NOMO-1 treated with DMSO at 0.1 percent for 48 hours (cell line): ENCODE measurements at regions not wholly inside any gene's neighbourhood (a gene's known extent, or its start where the extent isn't known, plus 50 kb on each side); places are given as distances from the start of the nearest gene placed in this dataset.
"Not testable (repeated sequence)": the region's sequence is repeated elsewhere in the genome, so short reads cannot be mapped to it uniquely, and the experiment has no call there.

Experiments used
- DNase-seq: peaks from one replicate; lab custom pipeline; 2025; ENCODE audit not compliant: unreplicated experiment; lab: John Stamatoyannopoulos, UW

DNA sequence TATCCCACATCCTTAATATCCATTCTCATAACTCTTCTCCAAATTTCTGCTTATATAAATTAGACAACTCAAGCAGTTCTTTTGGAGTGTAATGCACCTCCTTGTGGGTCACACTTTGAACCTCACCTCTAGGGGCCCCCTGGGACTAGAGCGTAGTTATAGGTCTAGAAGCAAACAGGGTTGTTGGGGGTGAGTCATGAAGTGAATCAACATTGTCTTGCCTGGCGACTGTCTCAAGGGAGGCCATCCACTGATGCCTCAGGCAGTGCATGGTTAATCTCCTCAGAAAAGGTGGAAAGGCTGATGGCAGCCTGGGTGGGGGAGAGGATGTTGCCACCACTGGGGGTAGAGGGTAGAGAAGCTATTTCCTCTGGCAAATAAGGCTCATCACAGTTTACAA lies 129.1 kb downstream of the TNFRSF21 start:
- no peak for DNase-seq

DNA sequence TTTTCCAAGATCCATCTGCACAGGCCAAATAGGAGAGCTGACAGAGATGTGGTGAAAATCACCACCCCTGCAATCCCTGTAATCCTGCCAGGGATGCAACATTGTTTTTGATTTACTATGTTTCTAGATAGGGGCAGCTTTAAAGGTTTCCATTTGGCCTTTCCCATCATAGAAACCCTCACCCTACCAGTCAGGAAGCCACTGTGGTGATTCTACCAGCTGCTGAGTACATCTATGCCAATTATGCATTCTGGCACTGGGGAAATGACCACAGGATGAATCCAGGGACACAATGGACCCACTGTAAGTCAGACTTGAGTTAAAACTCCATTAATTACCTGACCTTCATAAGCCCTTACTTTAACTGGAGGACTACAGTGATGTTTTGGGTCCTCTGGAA lies 130.4 kb downstream of the TNFRSF21 start:
- no peak for DNase-seq

DNA sequence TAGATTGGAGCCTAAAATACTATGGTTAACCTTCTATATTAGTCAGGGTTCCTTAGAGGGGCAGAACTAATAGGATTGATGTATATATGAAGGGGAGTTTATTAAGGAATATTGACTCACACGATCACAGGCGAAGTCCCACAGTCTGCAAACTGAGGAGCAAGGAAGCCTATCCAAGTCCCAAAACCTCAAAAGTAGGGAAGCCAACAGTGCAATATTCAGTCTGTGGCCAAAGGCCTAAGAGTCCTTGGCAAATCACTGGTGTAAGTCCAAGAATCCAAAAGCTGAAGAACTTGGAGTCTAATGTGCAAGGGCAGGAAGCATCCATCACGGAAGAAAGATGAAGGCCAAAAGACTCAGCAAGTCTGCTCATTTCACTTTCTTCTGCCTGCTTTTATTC lies 133.5 kb upstream of the ADGRF1 start:
- DNase-seq, result no peak

DNA sequence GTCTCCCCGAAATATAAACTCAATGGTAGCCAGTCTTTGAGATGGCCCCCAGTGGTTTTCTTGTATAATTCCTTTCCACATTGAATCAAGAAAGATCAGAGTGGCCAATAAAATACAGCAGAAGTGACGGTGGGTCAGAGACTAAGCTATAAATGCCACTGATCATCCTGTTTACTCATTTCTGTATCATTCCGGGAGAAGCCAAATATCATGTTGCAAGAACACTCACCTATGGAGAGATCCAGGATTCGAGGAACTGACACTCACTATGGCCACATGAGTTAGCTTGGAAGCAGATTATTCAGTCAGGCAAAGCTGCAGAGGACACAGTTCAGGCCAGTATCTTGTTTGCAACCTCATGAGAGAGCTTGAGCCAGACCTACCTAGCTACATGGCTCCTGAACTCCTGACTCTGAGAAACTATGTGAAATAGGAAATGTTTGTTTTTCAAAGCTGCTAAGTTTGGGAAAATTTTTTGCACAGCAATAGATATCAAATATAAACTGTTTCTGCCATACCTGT lies 132.4 kb upstream of the ADGRF1 start:
- DNase-seq, result no peak

DNA sequence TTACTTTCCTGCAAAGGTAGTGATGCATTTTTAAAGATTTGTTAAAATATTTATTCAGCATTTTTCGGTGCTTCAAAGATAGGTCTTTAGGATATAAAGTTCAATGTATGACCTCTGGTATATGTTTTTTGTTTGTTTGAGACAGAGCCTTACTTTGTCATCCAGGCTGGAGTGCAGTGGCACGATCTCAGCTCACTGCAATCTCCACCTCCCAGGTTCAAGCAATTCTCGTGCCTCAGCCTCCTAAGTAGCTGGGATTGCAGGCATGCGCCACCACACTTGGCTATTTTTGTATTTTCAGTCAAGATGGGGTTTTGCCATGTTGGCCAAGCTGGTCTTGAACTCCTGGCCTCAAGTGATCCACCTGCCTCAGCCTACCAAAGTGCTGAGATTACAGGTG lies 131.9 kb upstream of the ADGRF1 start:
- DNase-seq, result not testable (repeated sequence)

DNA sequence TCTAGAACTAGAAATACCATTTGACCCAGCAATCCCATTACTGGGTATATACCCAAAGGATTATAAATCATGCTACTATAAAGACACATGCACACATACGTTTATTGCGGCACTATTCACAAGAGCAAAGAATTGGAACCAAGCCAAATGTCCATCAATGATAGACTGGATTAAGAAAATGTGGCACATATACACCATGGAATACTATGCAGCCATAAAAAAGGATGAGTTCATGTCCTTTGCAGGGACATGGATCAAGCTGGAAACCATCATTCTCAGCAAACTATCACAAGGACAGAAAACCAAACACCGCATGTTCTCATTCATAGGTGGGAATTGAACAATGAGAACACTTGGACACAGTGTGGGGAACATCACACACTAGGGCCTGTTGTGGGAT lies 131.0 kb upstream of the ADGRF1 start:
- not testable (repeated sequence) for DNase-seq

DNA sequence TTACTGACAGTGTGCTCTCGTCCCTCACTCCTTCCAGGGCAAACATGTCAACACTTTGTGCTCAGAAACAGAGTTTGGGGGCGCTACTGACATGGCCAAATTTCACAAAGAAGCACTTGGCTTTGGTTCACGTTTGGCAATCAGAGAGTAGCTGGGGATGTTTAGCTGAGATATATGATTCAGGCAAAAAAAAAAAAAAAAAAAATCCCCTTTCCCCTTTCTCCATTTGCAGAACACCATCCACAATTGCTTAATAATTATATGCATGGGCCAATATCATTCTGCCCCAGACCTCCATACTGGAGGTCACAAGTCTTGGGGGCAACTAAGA lies 128.4 kb upstream of the ADGRF1 start:
- no peak for DNase-seq

DNA sequence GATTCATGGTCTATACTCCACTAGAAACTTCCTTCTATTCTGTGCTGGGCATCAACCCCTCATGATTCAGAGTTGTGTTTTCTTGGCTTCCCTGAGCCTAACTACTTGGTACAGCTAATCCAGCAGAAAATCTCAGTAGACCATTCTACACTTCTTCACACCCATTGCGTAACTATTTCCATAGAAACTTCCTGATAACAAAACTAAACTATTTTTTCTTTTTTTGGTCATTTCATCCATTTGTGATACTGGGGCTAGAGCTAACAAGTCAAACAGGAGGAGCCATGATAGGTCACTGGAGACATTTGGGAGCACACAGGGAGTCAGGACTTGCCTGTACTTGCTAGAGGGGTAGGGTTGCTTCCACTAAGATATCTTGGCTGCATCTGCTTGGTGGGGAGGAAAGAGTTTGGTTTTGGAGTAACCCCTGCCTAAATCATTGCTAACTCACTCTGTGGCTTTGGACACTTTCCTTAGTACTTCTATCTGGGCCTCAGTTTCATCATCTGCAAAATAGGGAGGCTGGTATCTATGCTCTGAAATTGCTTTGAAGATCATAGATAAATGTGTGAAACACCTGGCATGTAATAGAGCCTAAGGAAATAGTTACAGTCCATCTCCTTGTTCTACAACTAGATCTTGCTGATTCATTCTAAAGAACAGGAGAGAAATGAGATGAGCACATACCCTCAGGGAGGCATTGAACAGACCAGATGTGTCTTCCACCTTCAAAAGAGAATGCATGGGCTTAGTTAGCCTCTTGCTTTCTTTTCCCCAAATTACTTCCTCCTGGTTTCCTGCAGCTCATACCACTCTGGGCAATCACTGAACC lies 127.9 kb upstream of the ADGRF1 start:
- DNase-seq, result peak; percentile 55

DNA sequence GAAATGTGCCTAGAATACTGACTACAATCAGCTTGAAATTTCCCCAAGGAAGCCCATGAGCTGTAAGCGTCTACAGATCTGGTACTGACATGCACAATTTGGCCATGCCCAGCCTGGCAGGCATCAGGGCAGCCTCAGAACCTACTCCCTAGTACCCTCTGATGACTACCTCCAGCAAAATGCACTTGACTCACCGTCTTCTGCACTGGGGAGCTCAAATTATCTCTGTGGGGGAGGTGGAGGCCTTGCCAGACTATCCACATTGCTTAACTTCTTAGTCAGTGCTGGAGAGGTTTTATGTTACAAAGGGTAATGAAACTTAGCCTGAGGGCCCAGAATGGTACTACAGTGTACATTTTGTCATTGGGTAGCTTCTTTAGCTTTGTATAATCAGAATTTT lies 126.0 kb upstream of the ADGRF1 start:
- peak; percentile 90 for DNase-seq

DNA sequence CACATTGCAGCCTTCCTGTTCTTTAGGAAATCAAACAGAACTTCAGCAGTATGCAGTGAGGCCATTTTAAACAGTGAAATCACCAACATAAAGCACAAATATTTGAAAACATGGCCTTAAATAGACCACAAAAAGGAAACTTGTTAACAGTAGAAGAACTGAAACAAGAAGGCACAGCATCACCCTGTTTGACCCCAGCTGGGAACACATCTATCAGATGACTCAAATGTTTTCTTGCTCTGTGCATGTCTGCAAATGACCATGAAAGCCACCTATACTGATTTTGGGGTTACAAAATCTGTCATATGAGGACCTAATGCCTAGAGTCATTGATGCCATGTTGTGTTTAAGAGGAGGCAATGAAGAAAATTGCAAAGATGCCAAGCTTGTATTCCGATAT lies 123.8 kb upstream of the ADGRF1 start:
- peak; percentile 85 for DNase-seq

DNA sequence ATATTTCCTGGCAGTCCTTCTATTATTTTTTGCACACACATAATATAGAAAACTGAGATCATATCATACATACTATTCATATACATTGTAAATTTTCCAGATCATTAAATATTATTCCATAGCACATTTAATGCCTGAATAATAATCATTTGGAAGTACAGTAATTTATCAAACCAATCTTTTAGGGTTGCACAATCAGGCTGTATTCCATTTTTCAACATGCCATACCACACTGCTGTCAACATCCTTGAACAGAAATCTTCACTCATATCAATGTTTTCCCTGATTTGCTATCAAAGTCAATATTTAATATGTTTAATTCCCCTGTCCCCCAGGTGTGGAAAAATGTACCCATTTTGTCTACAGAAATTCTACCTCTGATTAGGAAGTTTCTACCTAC lies 122.7 kb upstream of the ADGRF1 start:
- no peak for DNase-seq

DNA sequence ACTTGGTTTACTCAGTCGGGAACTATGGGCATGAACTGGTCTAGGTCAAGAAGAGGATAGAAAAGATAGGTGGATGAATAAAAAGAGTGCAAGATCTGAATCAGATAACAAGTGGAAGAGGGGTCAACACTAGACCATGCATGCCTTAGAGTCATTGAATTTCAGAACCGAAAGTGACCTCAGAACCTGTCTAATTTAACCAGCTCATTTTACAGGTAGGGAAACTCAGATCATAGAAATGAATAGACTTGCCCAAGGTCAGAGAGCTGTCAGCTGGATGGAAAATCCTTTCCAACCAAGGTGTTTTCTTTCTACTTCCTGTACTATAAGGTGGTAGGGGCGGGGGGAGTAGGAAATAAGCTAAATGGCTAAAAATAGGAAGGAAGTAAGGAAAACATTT lies 121.4 kb upstream of the ADGRF1 start:
- no peak for DNase-seq

DNA sequence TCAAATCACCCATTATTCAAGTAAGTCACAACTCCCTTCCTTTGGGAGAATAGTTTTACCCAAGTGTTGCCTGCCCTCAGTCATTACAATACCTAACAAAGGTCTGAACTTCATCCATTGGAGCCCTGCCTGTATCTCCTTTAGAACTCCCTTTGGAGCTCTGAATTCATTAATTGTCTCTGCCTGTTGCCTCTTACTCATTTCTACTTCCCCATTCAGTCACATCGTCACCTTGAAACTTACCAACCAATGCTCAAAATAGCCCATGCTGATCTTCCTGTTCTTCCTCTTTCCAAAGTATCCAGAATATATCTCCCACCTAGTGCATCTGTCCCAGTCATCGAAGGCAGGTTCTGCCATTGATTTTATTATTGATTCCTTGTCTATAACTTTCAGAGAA lies 120.7 kb upstream of the ADGRF1 start:
- peak; percentile 56 for DNase-seq

DNA sequence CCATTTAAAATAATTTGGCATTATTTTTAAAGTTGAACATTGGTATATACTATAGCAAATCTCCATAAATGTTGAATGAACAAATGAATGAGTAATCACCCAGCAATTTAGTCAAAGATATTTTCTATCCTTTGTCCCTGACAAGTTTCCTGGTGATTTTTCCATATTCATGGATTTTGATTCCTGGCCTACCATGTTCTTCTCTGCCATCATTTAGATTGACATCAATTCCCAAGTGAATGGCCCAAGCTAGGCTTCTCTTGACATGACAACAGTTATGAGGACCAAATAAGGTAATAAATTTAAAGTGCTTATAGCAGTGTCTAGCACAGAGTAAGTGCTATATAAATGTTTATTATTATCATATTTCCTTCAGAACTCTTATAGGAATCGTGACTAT lies 120.1 kb upstream of the ADGRF1 start:
- DNase-seq, result no peak

DNA sequence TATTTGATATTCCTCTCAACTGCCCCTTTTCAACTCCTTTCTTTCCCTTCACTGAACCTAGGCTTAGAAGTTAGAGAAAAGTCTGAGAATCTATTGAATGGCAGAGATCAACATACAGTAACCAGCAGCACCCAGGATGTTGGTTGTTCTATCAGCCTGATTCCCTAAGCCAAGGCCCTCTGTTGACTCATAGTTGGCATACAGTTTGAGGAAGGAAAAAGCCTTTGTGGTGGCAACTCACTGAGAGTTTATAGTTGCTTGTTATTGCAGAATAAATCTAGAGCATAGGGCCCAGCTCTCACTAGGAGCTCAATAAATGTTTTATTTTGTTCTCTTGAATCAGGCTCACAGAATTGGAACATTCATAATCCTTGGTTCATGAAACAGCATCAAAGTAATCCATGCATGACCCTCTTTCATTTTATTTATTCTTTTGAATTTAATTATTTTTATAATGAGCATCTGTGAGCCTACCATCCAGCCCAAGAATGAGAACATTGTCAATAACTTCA lies 119.1 kb upstream of the ADGRF1 start:
- DNase-seq, result peak; percentile 77

DNA sequence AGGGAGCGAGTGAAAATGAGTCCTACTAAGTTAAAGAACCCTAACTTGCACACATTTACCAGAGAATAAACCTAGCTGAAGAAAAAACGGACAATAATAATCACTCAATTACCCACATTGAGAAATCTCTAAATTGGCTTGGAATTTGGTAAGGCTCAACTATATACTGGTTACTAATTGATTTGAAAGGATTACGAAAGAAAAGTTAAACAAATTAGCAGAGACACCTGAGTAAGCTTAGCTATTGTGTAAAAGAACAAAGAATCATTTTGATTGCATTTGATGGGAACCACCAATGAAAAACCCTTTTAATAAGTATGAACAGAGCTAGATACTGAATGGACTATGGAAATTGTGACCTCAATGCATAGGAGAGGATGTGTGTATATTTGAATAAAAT lies 118.6 kb upstream of the ADGRF1 start:
- peak; percentile 12 for DNase-seq

DNA sequence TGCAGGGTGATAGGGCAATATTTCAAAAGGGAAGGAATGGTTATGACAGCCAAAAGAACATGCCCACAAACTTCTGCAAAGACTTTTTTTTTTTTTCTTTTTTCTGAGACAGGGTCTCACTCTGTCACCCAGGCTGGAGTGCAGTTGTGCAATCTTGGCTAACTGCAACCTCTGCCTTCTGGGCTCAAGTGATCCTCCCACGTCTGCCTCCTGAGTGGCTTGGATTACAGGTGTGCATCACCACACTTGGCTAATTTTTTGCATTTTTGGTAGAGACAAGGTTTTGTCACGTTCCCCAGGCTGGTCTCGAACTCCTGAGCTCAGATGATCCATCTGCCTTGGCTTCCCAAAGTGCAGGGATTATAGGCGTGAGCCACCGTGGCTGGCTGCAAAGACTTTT lies 117.6 kb upstream of the ADGRF1 start:
- peak; percentile 3 for DNase-seq

DNA sequence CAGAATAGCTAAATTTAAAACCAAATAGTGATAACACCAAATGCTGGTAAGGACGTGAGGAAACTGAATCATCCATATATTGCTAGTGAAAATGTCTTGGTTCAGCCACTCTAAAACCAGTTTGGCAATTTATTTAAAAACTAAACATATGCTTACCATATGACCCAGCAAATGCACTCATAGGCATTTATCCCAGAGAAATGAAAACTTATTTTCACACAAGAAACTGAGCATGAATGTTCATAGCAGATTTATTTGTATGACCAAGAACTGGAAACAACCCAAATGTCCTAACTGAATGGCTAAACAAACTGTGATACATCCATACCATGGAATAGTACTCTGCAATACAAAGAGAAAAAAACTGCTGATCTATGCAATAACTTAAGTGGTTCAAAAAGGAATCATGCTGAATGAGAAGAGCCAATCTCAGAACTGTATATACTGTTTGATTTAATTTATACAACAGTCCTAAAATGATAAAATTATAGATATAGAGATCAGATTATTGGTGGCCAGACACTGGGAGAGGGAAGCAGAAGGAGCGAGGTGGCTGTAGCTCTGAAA lies 115.6 kb upstream of the ADGRF1 start:
- DNase-seq, result no peak

DNA sequence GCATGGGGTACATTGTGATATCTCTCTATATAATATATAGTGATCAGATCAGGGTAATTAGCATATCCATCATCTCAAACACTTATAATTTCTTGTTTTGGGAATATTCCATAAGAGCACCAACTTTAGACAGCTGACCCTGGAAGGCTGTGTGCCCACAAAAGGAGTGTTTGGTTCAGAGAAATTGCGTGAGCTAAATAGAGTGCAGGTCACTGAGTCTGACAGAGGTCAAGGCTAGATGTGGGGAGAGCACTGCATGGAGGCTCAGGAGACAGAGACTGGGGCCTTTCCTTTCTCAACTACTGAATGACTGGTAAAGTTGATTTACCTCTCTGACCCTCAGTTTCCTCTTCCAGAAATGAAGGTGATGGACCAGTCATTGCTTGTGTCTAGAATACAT lies 114.9 kb upstream of the ADGRF1 start:
- DNase-seq, result no peak

DNA sequence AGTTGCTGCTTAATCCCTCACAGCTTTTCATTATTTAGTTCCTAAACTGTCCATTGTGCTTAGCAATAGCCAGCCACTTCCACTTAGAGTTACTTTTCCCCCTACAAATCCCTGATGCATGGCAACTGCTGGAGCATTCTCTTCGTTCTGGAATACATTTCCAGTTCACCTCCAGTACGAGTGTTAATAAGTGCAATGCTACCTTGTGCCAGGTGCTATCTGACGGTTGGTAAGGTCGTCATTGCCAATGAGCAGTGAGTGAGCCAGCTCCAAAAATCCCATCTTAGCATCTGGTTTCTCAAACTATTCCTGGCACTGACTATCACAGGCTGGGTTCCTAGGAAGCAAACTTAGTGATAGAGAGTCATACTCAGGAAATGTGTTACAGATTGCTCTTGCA lies 114.1 kb upstream of the ADGRF1 start:
- no peak for DNase-seq

DNA sequence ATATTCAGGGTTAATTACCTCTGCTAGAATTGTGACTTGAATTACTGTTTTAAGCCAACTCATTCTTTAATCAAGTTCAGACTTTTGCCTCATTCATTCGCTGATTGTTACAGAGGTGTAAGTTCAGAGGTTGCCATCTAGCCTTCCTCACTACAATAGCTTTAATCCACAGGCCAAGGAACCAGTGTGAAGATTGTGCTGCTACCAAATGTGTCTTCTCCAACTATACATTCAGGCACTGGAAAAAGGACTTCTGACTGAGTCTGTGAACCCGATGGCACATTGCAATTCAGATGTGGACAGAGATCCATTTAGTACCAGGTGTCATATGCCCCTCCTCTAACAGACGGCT lies 111.2 kb upstream of the ADGRF1 start:
- peak; percentile 73 for DNase-seq

DNA sequence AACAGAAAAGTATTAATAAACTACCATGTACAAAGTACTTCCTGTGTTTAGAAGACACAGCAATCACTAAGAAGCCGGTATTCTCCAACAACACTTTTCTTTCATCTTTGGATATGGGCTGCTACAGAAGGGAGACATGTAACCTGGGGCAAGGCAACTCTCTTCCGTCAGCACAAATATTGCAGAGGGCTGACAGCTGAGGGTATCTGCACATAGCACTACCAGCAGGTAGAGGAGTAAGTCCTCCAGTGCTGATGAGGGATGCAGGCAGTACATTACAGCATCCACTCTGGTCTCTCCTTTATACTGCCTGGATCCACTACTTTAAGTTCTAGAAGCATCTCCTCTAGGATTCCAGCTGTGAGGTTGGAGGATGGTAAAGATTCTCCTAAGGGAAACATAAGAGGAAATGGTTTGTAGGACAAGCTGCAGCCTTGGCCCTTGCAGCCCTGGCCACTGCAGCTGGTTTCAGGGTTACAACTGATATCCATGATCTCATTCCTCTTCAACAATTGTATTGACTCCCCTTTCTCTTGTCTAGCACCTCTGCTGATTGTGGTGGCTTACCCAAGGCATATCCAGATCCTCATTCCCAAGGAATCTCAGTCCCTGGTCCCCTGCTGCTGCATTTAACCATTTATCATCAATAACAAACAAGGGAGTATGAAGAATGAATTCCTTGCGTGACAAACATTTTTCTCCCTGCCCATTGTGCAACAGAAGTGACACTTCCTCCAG lies 110.7 kb upstream of the ADGRF1 start:
- DNase-seq, result no peak
